ENCODE measurements at regions not wholly inside any gene's neighbourhood (a gene's known extent, or its start where the extent isn't known, plus 50 kb on each side); places are given as distances from the start of the nearest gene placed in this dataset.

DNA sequence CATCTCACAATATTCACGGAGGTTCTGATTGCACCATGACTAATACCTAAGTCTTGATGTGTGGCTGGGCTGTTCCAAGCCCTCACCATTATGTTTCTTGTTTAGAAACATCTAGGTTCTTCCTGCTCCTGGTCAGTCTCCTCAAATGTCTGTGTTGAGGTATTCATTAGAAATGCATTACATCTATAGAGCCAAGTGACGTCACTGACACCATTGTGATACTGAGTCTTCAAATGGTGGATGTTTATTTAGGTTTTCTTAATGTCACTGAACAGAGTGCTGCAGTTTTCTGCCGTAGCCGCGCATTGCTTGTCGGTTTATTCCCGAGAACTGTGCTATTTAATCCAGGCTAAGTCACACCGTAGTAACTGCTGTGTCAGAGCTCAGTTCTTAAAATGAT, 142.4 kb upstream of the SPACA7 start:
- TF ChIP-seq, protein P1, sequence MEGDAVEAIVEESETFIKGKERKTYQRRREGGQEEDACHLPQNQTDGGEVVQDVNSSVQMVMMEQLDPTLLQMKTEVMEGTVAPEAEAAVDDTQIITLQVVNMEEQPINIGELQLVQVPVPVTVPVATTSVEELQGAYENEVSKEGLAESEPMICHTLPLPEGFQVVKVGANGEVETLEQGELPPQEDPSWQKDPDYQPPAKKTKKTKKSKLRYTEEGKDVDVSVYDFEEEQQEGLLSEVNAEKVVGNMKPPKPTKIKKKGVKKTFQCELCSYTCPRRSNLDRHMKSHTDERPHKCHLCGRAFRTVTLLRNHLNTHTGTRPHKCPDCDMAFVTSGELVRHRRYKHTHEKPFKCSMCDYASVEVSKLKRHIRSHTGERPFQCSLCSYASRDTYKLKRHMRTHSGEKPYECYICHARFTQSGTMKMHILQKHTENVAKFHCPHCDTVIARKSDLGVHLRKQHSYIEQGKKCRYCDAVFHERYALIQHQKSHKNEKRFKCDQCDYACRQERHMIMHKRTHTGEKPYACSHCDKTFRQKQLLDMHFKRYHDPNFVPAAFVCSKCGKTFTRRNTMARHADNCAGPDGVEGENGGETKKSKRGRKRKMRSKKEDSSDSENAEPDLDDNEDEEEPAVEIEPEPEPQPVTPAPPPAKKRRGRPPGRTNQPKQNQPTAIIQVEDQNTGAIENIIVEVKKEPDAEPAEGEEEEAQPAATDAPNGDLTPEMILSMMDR (IDR thresholded peaks at IDR 0.05), result no peak
- no peak for TF ChIP-seq POLR2AphosphoS5 (IDR thresholded peaks at IDR 0.05)
